HG03103 (cell line): ENCODE measurements at regions not wholly inside any gene's neighbourhood (a gene's known extent, or its start where the extent isn't known, plus 50 kb on each side); places are given as distances from the start of the nearest gene placed in this dataset.

Experiments
- ATAC-seq: cut with Tn5 transposase; IDR thresholded peaks from one replicate; pipeline ENCODE4 v1.9.1; 2021; ENCODE audit warnings: low read depth; ENCODE audit not compliant: unreplicated experiment

- ATAC-seq = no peak
These were observed 199.2 kb downstream of the CD83 start for GRCh38 chr6:14316651-14317386.

GRCh38 chr6:14317387-14317970, 199.9 kb downstream of the CD83 start:
- ATAC-seq = no peak

- no peak for ATAC-seq
These were observed 202.8 kb downstream of the CD83 start for GRCh38 chr6:14320332-14320731.

- no peak for ATAC-seq
These were observed 204.6 kb downstream of the CD83 start for GRCh38 chr6:14321992-14322772.

- no peak for ATAC-seq
These were observed 205.3 kb downstream of the CD83 start for GRCh38 chr6:14322841-14323240.

GRCh38 chr6:14326774-14327173, 209.2 kb downstream of the CD83 start:
- no peak for ATAC-seq

- no peak for ATAC-seq
These were observed 210.6 kb downstream of the CD83 start for GRCh38 chr6:14328163-14328562.

- ATAC-seq = no peak
These were observed 216.2 kb downstream of the CD83 start for GRCh38 chr6:14333556-14334305.

GRCh38 chr6:14335071-14335470, 217.5 kb downstream of the CD83 start:
- no peak for ATAC-seq

GRCh38 chr6:14337152-14337551, 219.6 kb downstream of the CD83 start:
- no peak for ATAC-seq

- ATAC-seq = no peak
These were observed 221.6 kb downstream of the CD83 start for GRCh38 chr6:14339172-14339571.

GRCh38 chr6:14339711-14340584, 222.4 kb downstream of the CD83 start:
- ATAC-seq = no peak

GRCh38 chr6:14344486-14344885, 226.9 kb downstream of the CD83 start:
- no peak for ATAC-seq

GRCh38 chr6:14348389-14348788, 230.8 kb downstream of the CD83 start:
- ATAC-seq = no peak

- no peak for ATAC-seq
These were observed 231.9 kb downstream of the CD83 start for GRCh38 chr6:14349507-14349906.

- no peak for ATAC-seq
These were observed 232.6 kb downstream of the CD83 start for GRCh38 chr6:14350210-14350609.

- ATAC-seq = no peak
These were observed 235.7 kb downstream of the CD83 start for GRCh38 chr6:14353281-14353680.

- no peak for ATAC-seq
These were observed 236.2 kb downstream of the CD83 start for GRCh38 chr6:14353798-14354197.

GRCh38 chr6:14354919-14355572, 237.5 kb downstream of the CD83 start:
- ATAC-seq = no peak
